HEK293T (cell line): ENCODE measurements at regions not wholly inside any gene's neighbourhood (a gene's known extent, or its start where the extent isn't known, plus 50 kb on each side); places are given as distances from the start of the nearest gene placed in this dataset.

Experiments used
- CTCF ChIA-PET: fragments of 350-600 bp; formaldehyde crosslinking; extraction: SDS; loops from one replicate; lab custom pipeline; 2021; ENCODE audit warnings: antibody characterized with exemption, inconsistent platforms; lab: Yijun Ruan, JAX
- POLR2A ChIA-PET: fragments of 350-600 bp; formaldehyde crosslinking; extraction: SDS; loops from one replicate; lab custom pipeline; 2020; ENCODE audit warnings: antibody characterized with exemption, inconsistent platforms; lab: Yijun Ruan, JAX
- DNase-seq: peaks from one replicate; pipeline ENCODE4 v3.0.0; 2012; ENCODE audit warnings: mixed read lengths; ENCODE audit errors: extremely low spot score
- ARNT ChIP-seq: fragments of 450-650 bp; IDR thresholded peaks from 2 replicates; pipeline ENCODE4 v1.6.1; 2017; ENCODE audit warnings: mild to moderate bottlenecking
- BHLHE40 ChIP-seq: fragments of 450-650 bp; IDR thresholded peaks from 2 replicates; pipeline ENCODE4 v1.6.1; 2016; ENCODE audit warnings: mild to moderate bottlenecking, moderate library complexity, borderline replicate concordance
- CTBP1 ChIP-seq: fragments of 450-650 bp; IDR thresholded peaks from 2 replicates; pipeline ENCODE4 v1.6.1; 2016; ENCODE audit warnings: borderline replicate concordance
- ELF4 ChIP-seq: fragments of 450-650 bp; IDR thresholded peaks from 2 replicates; pipeline ENCODE4 v1.6.1; 2017; ENCODE audit warnings: antibody characterized with exemption
- FOXA1 ChIP-seq: fragments of 450-650 bp; IDR thresholded peaks from 2 replicates; pipeline ENCODE4 v1.6.1; 2016; ENCODE audit warnings: mild to moderate bottlenecking
- FOXK2 ChIP-seq: fragments of 450-650 bp; IDR thresholded peaks from 2 replicates; pipeline ENCODE4 v1.6.1; 2016; ENCODE audit warnings: mild to moderate bottlenecking
- FOXM1 ChIP-seq: fragments of 450-650 bp; IDR thresholded peaks from 2 replicates; pipeline ENCODE4 v1.6.1; 2017; ENCODE audit warnings: mild to moderate bottlenecking, borderline replicate concordance
- HDGF ChIP-seq: fragments of 450-650 bp; IDR thresholded peaks from 2 replicates; pipeline ENCODE4 v1.6.1; 2017; ENCODE audit warnings: antibody characterized with exemption, borderline replicate concordance
- L3MBTL2 ChIP-seq: fragments of 450-650 bp; conservative IDR thresholded peaks from 2 replicates; pipeline ENCODE4 v1.6.1; 2016; ENCODE audit warnings: mild to moderate bottlenecking
- LEF1 ChIP-seq: fragments of 450-650 bp; IDR thresholded peaks from 2 replicates; pipeline ENCODE4 v1.6.1; 2017; ENCODE audit warnings: mild to moderate bottlenecking, borderline replicate concordance
- NFRKB ChIP-seq: fragments of 450-650 bp; IDR thresholded peaks from 2 replicates; pipeline ENCODE4 v1.6.1; 2016; ENCODE audit warnings: mild to moderate bottlenecking, moderate library complexity
- PKNOX1 ChIP-seq: fragments of 450-650 bp; IDR thresholded peaks from 2 replicates; pipeline ENCODE4 v1.6.1; 2016
- SP1 ChIP-seq: fragments of 450-650 bp; IDR thresholded peaks from 2 replicates; pipeline ENCODE4 v1.6.1; 2017
- SUZ12 ChIP-seq: fragments of 450-650 bp; IDR thresholded peaks from 2 replicates; pipeline ENCODE4 v1.6.1; 2016; ENCODE audit warnings: mild to moderate bottlenecking
- TARDBP ChIP-seq: fragments of 450-650 bp; IDR thresholded peaks from 2 replicates; pipeline ENCODE4 v1.6.1; 2016
- ZNF384 ChIP-seq: fragments of 450-650 bp; IDR thresholded peaks from 2 replicates; pipeline ENCODE4 v1.6.1; 2016

- TF ChIP-seq SUZ12 (no peak), BHLHE40 (no peak), TARDBP (no peak), LEF1 (no peak), ZNF384 (no peak), ELF4 (no peak), CTBP1 (no peak), NFRKB (no peak), SP1 (no peak), FOXM1 (no peak), ARNT (no peak)
- ChIA-PET CTCF (no interaction called here), POLR2A (no interaction called here)
- no peak for DNase-seq
Observed at GRCh38 chr12:16854465-16854864, 248.5 kb upstream of the LMO3 start.

- POLR2A ChIA-PET, result no interaction called here
Observed at GRCh38 chr12:16849473-16849872, 243.5 kb upstream of the LMO3 start.

GRCh38 chr12:16844875-16845274 lies 238.9 kb upstream of the LMO3 start:
- POLR2A ChIA-PET, result no interaction called here

More at GRCh38 chr12:16849473-16849872, 243.5 kb upstream of the LMO3 start:
- TF ChIP-seq SUZ12 (no peak), FOXK2 (no peak), FOXA1 (no peak), HDGF (no peak), ZNF384 (no peak), PKNOX1 (no peak), ARNT (no peak), SP1 (no peak), L3MBTL2 (no peak), ELF4 (no peak), FOXM1 (no peak), NFRKB (no peak), BHLHE40 (no peak), TARDBP (no peak), CTBP1 (no peak), LEF1 (no peak)
- DNase-seq, result no peak
- CTCF ChIA-PET, result no interaction called here

GRCh38 chr12:16833376-16834015 lies 227.5 kb upstream of the LMO3 start:
- no peak for DNase-seq
- POLR2A ChIA-PET, result no interaction called here
- CTCF ChIA-PET, result no interaction called here
- TF ChIP-seq ARNT (no peak), FOXA1 (no peak), ZNF384 (no peak), LEF1 (no peak), SP1 (no peak), L3MBTL2 (no peak)

More at GRCh38 chr12:16844875-16845274, 238.9 kb upstream of the LMO3 start:
- no peak for DNase-seq
- CTCF ChIA-PET, result no interaction called here
- TF ChIP-seq CTBP1 (no peak), SUZ12 (no peak), NFRKB (no peak), BHLHE40 (no peak), TARDBP (no peak), ELF4 (no peak), FOXK2 (no peak), ARNT (no peak), L3MBTL2 (no peak), LEF1 (no peak), PKNOX1 (no peak), ZNF384 (no peak), HDGF (no peak), FOXA1 (no peak), FOXM1 (no peak)

- CTCF ChIA-PET, result interaction anchor here (0.7 kb wide), 1 partner anchor 314 kb away, joined by 3 read pairs; no protein-coding TSS in a partner anchor
- TF ChIP-seq LEF1 (no peak), CTBP1 (no peak)
- DNase-seq, result no peak
- POLR2A ChIA-PET, result no interaction called here
Observed at GRCh38 chr12:16828891-16829290, 222.9 kb upstream of the LMO3 start.

GRCh38 chr12:16807731-16808130 lies 201.8 kb upstream of the LMO3 start:
- POLR2A ChIA-PET, result no interaction called here
- no peak for DNase-seq
- no peak for TF ChIP-seq L3MBTL2
- no peak for TF ChIP-seq ZNF384
- no peak for TF ChIP-seq FOXM1
- no peak for TF ChIP-seq ARNT
- no peak for TF ChIP-seq LEF1
- TF ChIP-seq TARDBP, result no peak
- TF ChIP-seq NFRKB, result no peak
- CTCF ChIA-PET, result interaction anchor here (0.6 kb wide), 1 partner anchor 242 kb away, joined by 4 read pairs; no protein-coding TSS in a partner anchor

- no peak for DNase-seq
- ChIA-PET CTCF (no interaction called here), POLR2A (no interaction called here)
- TF ChIP-seq TARDBP (no peak), ARNT (no peak), CTBP1 (no peak), PKNOX1 (no peak), FOXK2 (no peak), NFRKB (no peak), FOXA1 (no peak), FOXM1 (no peak), ELF4 (no peak), HDGF (no peak)
Observed at GRCh38 chr12:16796168-16796567, 190.2 kb upstream of the LMO3 start.
